ENCODE measurements at regions not wholly inside any gene's neighbourhood (a gene's known extent, or its start where the extent isn't known, plus 50 kb on each side); places are given as distances from the start of the nearest gene placed in this dataset.

GRCh38 chr3:34202975-34203374, 404.5 kb downstream of the PDCD6IP start:
- no peaks in the 10 kb centered on the region for H3K4me1 ChIP-seq (ENCODE audit: control insufficient read depth, insufficient read depth, low read length)
- no peak overlapping the region for H3K4me3 ChIP-seq (ENCODE audit: insufficient read depth, low read depth, low read length)
- H3K36me3 ChIP-seq (ENCODE audit: control insufficient read depth, insufficient read depth, low read length), result no peaks in the 10 kb centered on the region
- WGBS, 2 experiments, result 96 to 97% methylated on average over 3 of the region's 3 CpGs
- H3K27me3 ChIP-seq (ENCODE audit: control insufficient read depth, insufficient read depth, low read length, poor library complexity, severe bottlenecking), result no peaks in the 10 kb centered on the region
- no peak overlapping the region for H3K27ac ChIP-seq (ENCODE audit: insufficient read depth, low read depth, low read length, poor library complexity, severe bottlenecking)
- no peaks in the 10 kb centered on the region for H3K9me3 ChIP-seq (ENCODE audit: control insufficient read depth, low read length)

- Histone ChIP-seq H3K4me3 (ENCODE audit: insufficient read depth, low read depth, low read length) (no peak overlapping the region), H3K27ac (ENCODE audit: insufficient read depth, low read depth, low read length, poor library complexity, severe bottlenecking) (no peak overlapping the region), H3K9me3 (ENCODE audit: control insufficient read depth, low read length) (no peaks in the 10 kb centered on the region), H3K27me3 (ENCODE audit: control insufficient read depth, insufficient read depth, low read length, poor library complexity, severe bottlenecking) (no peaks in the 10 kb centered on the region), H3K36me3 (ENCODE audit: control insufficient read depth, insufficient read depth, low read length) (no peaks in the 10 kb centered on the region), H3K4me1 (ENCODE audit: control insufficient read depth, insufficient read depth, low read length) (no peaks in the 10 kb centered on the region)
- 91 to 99% methylated on average over 4 of the region's 4 CpGs for WGBS, 2 experiments
Observed at GRCh38 chr3:34203386-34203785, 405.0 kb downstream of the PDCD6IP start.

- H3K4me3 ChIP-seq (ENCODE audit: insufficient read depth, low read depth, low read length), result no peak overlapping the region
- H3K27me3 ChIP-seq (ENCODE audit: control insufficient read depth, insufficient read depth, low read length, poor library complexity, severe bottlenecking), result no peaks in the 10 kb centered on the region
- H3K9me3 ChIP-seq (ENCODE audit: control insufficient read depth, low read length), result no peaks in the 10 kb centered on the region
- no peak overlapping the region for H3K27ac ChIP-seq (ENCODE audit: insufficient read depth, low read depth, low read length, poor library complexity, severe bottlenecking)
- H3K36me3 ChIP-seq (ENCODE audit: control insufficient read depth, insufficient read depth, low read length), result no peaks in the 10 kb centered on the region
- H3K4me1 ChIP-seq (ENCODE audit: control insufficient read depth, insufficient read depth, low read length), result no peaks in the 10 kb centered on the region
- WGBS, 2 experiments, result 58 to 77% methylated on average over 2 of the region's 2 CpGs
Observed at GRCh38 chr3:34207002-34207401, 408.6 kb downstream of the PDCD6IP start.

GRCh38 chr3:34207806-34208205, 409.4 kb downstream of the PDCD6IP start:
- Histone ChIP-seq H3K4me1 (ENCODE audit: control insufficient read depth, insufficient read depth, low read length) (no peaks in the 10 kb centered on the region), H3K36me3 (ENCODE audit: control insufficient read depth, insufficient read depth, low read length) (no peaks in the 10 kb centered on the region), H3K4me3 (ENCODE audit: insufficient read depth, low read depth, low read length) (no peak overlapping the region), H3K27ac (ENCODE audit: insufficient read depth, low read depth, low read length, poor library complexity, severe bottlenecking) (no peak overlapping the region), H3K9me3 (ENCODE audit: control insufficient read depth, low read length) (no peaks in the 10 kb centered on the region), H3K27me3 (ENCODE audit: control insufficient read depth, insufficient read depth, low read length, poor library complexity, severe bottlenecking) (no peaks in the 10 kb centered on the region)
- WGBS, 2 experiments, result 100% methylated on average over 1 of the region's 1 CpG

GRCh38 chr3:34212175-34212574, 413.7 kb downstream of the PDCD6IP start:
- H3K4me3 ChIP-seq (ENCODE audit: insufficient read depth, low read depth, low read length), result no peak overlapping the region
- H3K4me1 ChIP-seq (ENCODE audit: control insufficient read depth, insufficient read depth, low read length), result no peaks in the 10 kb centered on the region
- H3K27ac ChIP-seq (ENCODE audit: insufficient read depth, low read depth, low read length, poor library complexity, severe bottlenecking), result no peak overlapping the region
- no peaks in the 10 kb centered on the region for H3K36me3 ChIP-seq (ENCODE audit: control insufficient read depth, insufficient read depth, low read length)
- 86 to 97% methylated on average over 2 of the region's 2 CpGs for WGBS, 2 experiments
- H3K9me3 ChIP-seq (ENCODE audit: control insufficient read depth, low read length), result no peaks in the 10 kb centered on the region
- H3K27me3 ChIP-seq (ENCODE audit: control insufficient read depth, insufficient read depth, low read length, poor library complexity, severe bottlenecking), result no peaks in the 10 kb centered on the region

- Histone ChIP-seq H3K27me3 (ENCODE audit: control insufficient read depth, insufficient read depth, low read length, poor library complexity, severe bottlenecking) (no peaks in the 10 kb centered on the region), H3K4me1 (ENCODE audit: control insufficient read depth, insufficient read depth, low read length) (no peaks in the 10 kb centered on the region), H3K36me3 (ENCODE audit: control insufficient read depth, insufficient read depth, low read length) (no peaks in the 10 kb centered on the region), H3K27ac (ENCODE audit: insufficient read depth, low read depth, low read length, poor library complexity, severe bottlenecking) (no peak overlapping the region), H3K9me3 (ENCODE audit: control insufficient read depth, low read length) (no peaks in the 10 kb centered on the region), H3K4me3 (ENCODE audit: insufficient read depth, low read depth, low read length) (no peak overlapping the region)
- 84 to 92% methylated on average over 4 of the region's 4 CpGs for WGBS, 2 experiments
Observed at GRCh38 chr3:34212656-34213055, 414.2 kb downstream of the PDCD6IP start.

- 65 to 74% methylated on average over 4 of the region's 4 CpGs for WGBS, 2 experiments
Observed at GRCh38 chr3:34213478-34213877, 415.0 kb downstream of the PDCD6IP start.

GRCh38 chr3:34216711-34217335, 418.4 kb downstream of the PDCD6IP start:
- no peak overlapping the region for H3K4me3 ChIP-seq (ENCODE audit: insufficient read depth, low read depth, low read length)
- no peaks in the 10 kb centered on the region for H3K27me3 ChIP-seq (ENCODE audit: control insufficient read depth, insufficient read depth, low read length, poor library complexity, severe bottlenecking)
- WGBS, 2 experiments, result 92 to 95% methylated on average over 9 of the region's 9 CpGs
- H3K36me3 ChIP-seq (ENCODE audit: control insufficient read depth, insufficient read depth, low read length), result no peaks in the 10 kb centered on the region
- no peak overlapping the region for H3K27ac ChIP-seq (ENCODE audit: insufficient read depth, low read depth, low read length, poor library complexity, severe bottlenecking)
- no peaks in the 10 kb centered on the region for H3K4me1 ChIP-seq (ENCODE audit: control insufficient read depth, insufficient read depth, low read length)
- H3K9me3 ChIP-seq (ENCODE audit: control insufficient read depth, low read length), result no peaks in the 10 kb centered on the region

More at GRCh38 chr3:34213478-34213877, 415.0 kb downstream of the PDCD6IP start:
- no peaks in the 10 kb centered on the region for H3K9me3 ChIP-seq (ENCODE audit: control insufficient read depth, low read length)
- H3K27me3 ChIP-seq (ENCODE audit: control insufficient read depth, insufficient read depth, low read length, poor library complexity, severe bottlenecking), result no peaks in the 10 kb centered on the region
- no peaks in the 10 kb centered on the region for H3K36me3 ChIP-seq (ENCODE audit: control insufficient read depth, insufficient read depth, low read length)
- no peak overlapping the region for H3K27ac ChIP-seq (ENCODE audit: insufficient read depth, low read depth, low read length, poor library complexity, severe bottlenecking)
- no peaks in the 10 kb centered on the region for H3K4me1 ChIP-seq (ENCODE audit: control insufficient read depth, insufficient read depth, low read length)
- H3K4me3 ChIP-seq (ENCODE audit: insufficient read depth, low read depth, low read length), result no peak overlapping the region

GRCh38 chr3:34218706-34219385, 420.4 kb downstream of the PDCD6IP start:
- no peaks in the 10 kb centered on the region for H3K36me3 ChIP-seq (ENCODE audit: control insufficient read depth, insufficient read depth, low read length)
- H3K4me1 ChIP-seq (ENCODE audit: control insufficient read depth, insufficient read depth, low read length), result no peaks in the 10 kb centered on the region
- H3K9me3 ChIP-seq (ENCODE audit: control insufficient read depth, low read length), result no peaks in the 10 kb centered on the region
- H3K27ac ChIP-seq (ENCODE audit: insufficient read depth, low read depth, low read length, poor library complexity, severe bottlenecking), result no peak overlapping the region
- no peak overlapping the region for H3K4me3 ChIP-seq (ENCODE audit: insufficient read depth, low read depth, low read length)
- 79 to 87% methylated on average over 5 of the region's 5 CpGs for WGBS, 2 experiments
- H3K27me3 ChIP-seq (ENCODE audit: control insufficient read depth, insufficient read depth, low read length, poor library complexity, severe bottlenecking), result no peaks in the 10 kb centered on the region

GRCh38 chr3:34219556-34219955, 421.1 kb downstream of the PDCD6IP start:
- Histone ChIP-seq H3K36me3 (ENCODE audit: control insufficient read depth, insufficient read depth, low read length) (no peaks in the 10 kb centered on the region), H3K4me3 (ENCODE audit: insufficient read depth, low read depth, low read length) (no peak overlapping the region), H3K4me1 (ENCODE audit: control insufficient read depth, insufficient read depth, low read length) (no peaks in the 10 kb centered on the region), H3K9me3 (ENCODE audit: control insufficient read depth, low read length) (no peaks in the 10 kb centered on the region), H3K27ac (ENCODE audit: insufficient read depth, low read depth, low read length, poor library complexity, severe bottlenecking) (no peak overlapping the region), H3K27me3 (ENCODE audit: control insufficient read depth, insufficient read depth, low read length, poor library complexity, severe bottlenecking) (no peaks in the 10 kb centered on the region)
- 95 to 98% methylated on average over 1 of the region's 1 CpG for WGBS, 2 experiments

Data from ectodermal cell (in vitro differentiated cells).